Neural progenitor cell (in vitro differentiated cells): ENCODE measurements at regions not wholly inside any gene's neighbourhood (a gene's known extent, or its start where the extent isn't known, plus 50 kb on each side); places are given as distances from the start of the nearest gene placed in this dataset.

Experiments used
- DNase-seq: peaks from one replicate; pipeline ENCODE4 v3.0.0-alpha.2; 2016; ENCODE audit warnings: low spot score
- H2AFZ ChIP-seq: fragments of 200-600 bp; sonication (generic); replicated peaks from 2 replicates; pipeline ENCODE4 v1.6.1; 2016; ENCODE audit warnings: antibody characterized with exemption
- H3F3A ChIP-seq: fragments of 200-600 bp; sonication (generic); 2 replicates; pipeline ENCODE4 v1.6.1; 2016; ENCODE audit warnings: antibody characterized with exemption, low read depth
- H3K27ac ChIP-seq: fragments of 200-600 bp; sonication (generic); 2 replicates; pipeline ENCODE4 v1.5.1; 2016; ENCODE audit warnings: mild to moderate bottlenecking
- H3K27me3 ChIP-seq: fragments of 200-600 bp; sonication (generic); 2 replicates; pipeline ENCODE4 v1.6.1; 2016; ENCODE audit warnings: mild to moderate bottlenecking, moderate library complexity
- H3K36me3 ChIP-seq: fragments of 200-600 bp; sonication (generic); 2 replicates; pipeline ENCODE4 v1.5.1; 2016
- H3K4me1 ChIP-seq: fragments of 200-600 bp; sonication (generic); 2 replicates; pipeline ENCODE4 v1.6.1; 2016; ENCODE audit warnings: mixed run types
- H3K4me2 ChIP-seq: fragments of 200-600 bp; sonication (generic); 2 replicates; pipeline ENCODE4 v1.6.1; 2016
- H3K4me3 ChIP-seq: fragments of 200-600 bp; sonication (generic); 2 replicates; pipeline ENCODE4 v1.5.1; 2016
- H3K79me2 ChIP-seq: fragments of 200-600 bp; sonication (generic); 2 replicates; pipeline ENCODE4 v1.6.1; 2016; ENCODE audit warnings: low read depth
- H3K9ac ChIP-seq: fragments of 200-600 bp; sonication (generic); 2 replicates; pipeline ENCODE4 v1.6.1; 2016
- H3K9me3 ChIP-seq: fragments of 200-600 bp; sonication (generic); 2 replicates; pipeline ENCODE4 v1.5.1; 2016; ENCODE audit warnings: low read depth
- H4K20me1 ChIP-seq: fragments of 200-600 bp; sonication (generic); 2 replicates; pipeline ENCODE4 v1.6.1; 2016; ENCODE audit warnings: low read depth
- H3K27ac Mint-ChIP-seq: 3 replicates; pipeline ENCODE4 v1.8.0; 2021; ENCODE audit warnings: mixed read lengths
- H3K27me3 Mint-ChIP-seq: 2 replicates; pipeline ENCODE4 v1.8.0; 2022; ENCODE audit warnings: low read depth, mild to moderate bottlenecking, inconsistent platforms, moderate library complexity, mixed read lengths; ENCODE audit not compliant: insufficient read depth
- H3K36me3 Mint-ChIP-seq: 3 replicates; pipeline ENCODE4 v1.8.0; 2021; ENCODE audit warnings: mixed read lengths
- H3K4me1 Mint-ChIP-seq: 3 replicates; pipeline ENCODE4 v1.8.0; 2021; ENCODE audit warnings: mixed read lengths
- H3K4me3 Mint-ChIP-seq: 3 replicates; pipeline ENCODE4 v1.8.0; 2021; ENCODE audit warnings: mild to moderate bottlenecking, moderate library complexity, mixed read lengths
- H3K9me3 Mint-ChIP-seq: 3 replicates; pipeline ENCODE4 v1.8.0; 2020; ENCODE audit warnings: mixed read lengths
- CTCF ChIP-seq: fragments of 200-600 bp; sonication (generic); IDR thresholded peaks from 2 replicates; pipeline ENCODE4 v1.5.1; 2017; ENCODE audit warnings: antibody characterized with exemption, mild to moderate bottlenecking
- EZH2 ChIP-seq: fragments of 200-600 bp; sonication (generic); IDR thresholded peaks from 2 replicates; pipeline ENCODE4 v1.6.1; 2017; ENCODE audit warnings: antibody characterized with exemption, mild to moderate bottlenecking, moderate library complexity
- EZH2phosphoT487 ChIP-seq: fragments of 200-600 bp; sonication (generic); IDR thresholded peaks from 2 replicates; pipeline ENCODE4 v1.6.1; 2017; ENCODE audit warnings: antibody characterized with exemption

- Histone ChIP-seq H3K27ac (no peak overlapping the region), H3K9ac (no peak overlapping the region), H3F3A (no peaks in the 10 kb centered on the region), H3K4me1 (no peaks in the 10 kb centered on the region), H3K9me3 (no peaks in the 10 kb centered on the region), H2AFZ (no peak overlapping the region), H4K20me1 (no peaks in the 10 kb centered on the region), H3K27me3 (no peaks in the 10 kb centered on the region), H3K4me3 (no peak overlapping the region), H3K4me2 (no peak overlapping the region), H3K79me2 (no peaks in the 10 kb centered on the region), H3K36me3 (no peaks in the 10 kb centered on the region)
- Mint-ChIP-seq H3K4me3 (no peak overlapping the region), H3K27ac (no peak overlapping the region), H3K9me3 (no peaks in the 10 kb centered on the region), H3K36me3 (no peaks in the 10 kb centered on the region), H3K27me3 (peaks cover 2% of the 10 kb centered on the region), H3K4me1 (peaks cover 2% of the 10 kb centered on the region)
- TF ChIP-seq EZH2 (no peak), CTCF (no peak), EZH2phosphoT487 (no peak)
- DNase-seq, result no peak
Observed at GRCh38 chr2:195482010-195482409, 175.0 kb upstream of the SLC39A10 start.

GRCh38 chr2:195480121-195480520 lies 176.9 kb upstream of the SLC39A10 start:
- no peak overlapping the region for H3K27ac Mint-ChIP-seq
- H4K20me1 ChIP-seq, result no peaks in the 10 kb centered on the region
- no peak for TF ChIP-seq EZH2

DNA sequence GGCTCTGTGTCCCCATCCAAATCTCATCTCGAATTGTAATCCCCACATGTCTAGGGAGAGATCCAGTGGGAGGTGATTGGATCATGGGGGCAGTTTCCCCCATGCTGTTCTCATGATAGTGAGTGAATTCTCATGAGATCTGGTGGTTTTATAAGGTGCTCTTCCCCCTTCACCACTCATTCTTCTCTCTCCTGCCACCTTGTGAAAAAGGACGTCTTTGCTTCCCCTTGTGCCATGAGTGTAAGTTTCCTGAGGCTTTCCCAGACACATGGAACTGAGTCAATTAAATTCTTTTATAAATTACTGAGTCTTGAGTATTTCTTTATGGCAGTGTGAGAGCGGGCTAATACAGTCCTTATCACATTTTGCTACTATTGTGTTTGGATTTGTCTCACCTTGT lies 177.6 kb upstream of the SLC39A10 start:
- DNase-seq, result no peak
- no peak overlapping the region for H3K4me3 Mint-ChIP-seq

More at GRCh38 chr2:195480121-195480520, 176.9 kb upstream of the SLC39A10 start:
- H3F3A ChIP-seq, result no peaks in the 10 kb centered on the region
- H2AFZ ChIP-seq, result no peak overlapping the region
- Mint-ChIP-seq H3K4me1 (no peaks in the 10 kb centered on the region), H3K9me3 (no peaks in the 10 kb centered on the region), H3K36me3 (no peaks in the 10 kb centered on the region), H3K27me3 (peaks cover 2% of the 10 kb centered on the region), H3K4me3 (no peak overlapping the region)
- DNase-seq, result no peak
- no peaks in the 10 kb centered on the region for H3K4me1 ChIP-seq
- no peak overlapping the region for H3K4me2 ChIP-seq
- no peaks in the 10 kb centered on the region for H3K27me3 ChIP-seq
- H3K79me2 ChIP-seq, result no peaks in the 10 kb centered on the region
- no peak overlapping the region for H3K4me3 ChIP-seq
- H3K36me3 ChIP-seq, result no peaks in the 10 kb centered on the region
- H3K9me3 ChIP-seq, result no peaks in the 10 kb centered on the region
- H3K9ac ChIP-seq, result no peak overlapping the region
- H3K27ac ChIP-seq, result no peak overlapping the region

More for the DNA sequence above, 177.6 kb upstream of the SLC39A10 start:
- Histone ChIP-seq H3K79me2 (no peaks in the 10 kb centered on the region), H3K27ac (no peak overlapping the region), H3F3A (no peaks in the 10 kb centered on the region), H4K20me1 (no peaks in the 10 kb centered on the region), H3K4me1 (no peaks in the 10 kb centered on the region), H3K9ac (no peak overlapping the region), H3K4me3 (no peak overlapping the region), H3K36me3 (no peaks in the 10 kb centered on the region), H3K9me3 (no peaks in the 10 kb centered on the region), H3K27me3 (no peaks in the 10 kb centered on the region), H3K4me2 (no peak overlapping the region), H2AFZ (no peak overlapping the region)
- Mint-ChIP-seq H3K36me3 (no peaks in the 10 kb centered on the region), H3K27ac (no peak overlapping the region), H3K4me1 (no peaks in the 10 kb centered on the region), H3K9me3 (no peaks in the 10 kb centered on the region), H3K27me3 (peaks cover 2% of the 10 kb centered on the region)
- no peak for TF ChIP-seq EZH2
- no peak for TF ChIP-seq CTCF
- TF ChIP-seq EZH2phosphoT487, result no peak
